Mucosa of descending colon (tissue), 3 donors: ENCODE measurements at regions not wholly inside any gene's neighbourhood (a gene's known extent, or its start where the extent isn't known, plus 50 kb on each side); places are given as distances from the start of the nearest gene placed in this dataset.

Experiments
- ATAC-seq: fragments of 200-7000 bp; cut with Tn5 transposase; one replicate; pipeline ENCODE4 v1.9.1; 2020; ENCODE audit warnings: mild to moderate bottlenecking, moderate library complexity
- DNase-seq, 3 donors: peaks; one replicate each; pipeline ENCODE4 v3.0.0-alpha.2; 2020
- H3K36me3 ChIP-seq: fragments of 200-600 bp; one replicate; pipeline ENCODE4 v1.8.0; 2021; ENCODE audit warnings: low read depth, mild to moderate bottlenecking
- H3K4me1 ChIP-seq: fragments of 200-600 bp; one replicate; pipeline ENCODE4 v1.8.0; 2021; ENCODE audit warnings: low read depth, mild to moderate bottlenecking
- H3K4me3 ChIP-seq: fragments of 200-600 bp; one replicate; pipeline ENCODE4 v1.8.0; 2021; ENCODE audit warnings: mild to moderate bottlenecking
- H3K9me3 ChIP-seq: fragments of 200-600 bp; one replicate; pipeline ENCODE4 v1.8.0; 2021; ENCODE audit warnings: mild to moderate bottlenecking
- CTCF ChIP-seq: fragments of 200-600 bp; IDR thresholded peaks from one replicate; pipeline ENCODE4 v1.8.0; 2022; ENCODE audit warnings: antibody characterized with exemption, mild to moderate bottlenecking
- intact Hi-C, 2 donors: fragments of 100-400 bp; cut with DNase I in 1 of 2; cut with micrococcal nuclease in 1 of 2; formaldehyde crosslinking; loops; one replicate each; pipeline versions ENCODE4 v1.11.0 to v1.11.1; 2022; cut with DNase I, micrococcal nuclease
- donor health status: DM: no; HTN: no; CAD: no; lungs with moderate emphysema.
- donor health status: DM: no; HTN: no; CAD: no.
- donor health status: DM: no; HTN: yes; CAD: no.

GRCh38 chr7:131139462-131139861 lies 188.2 kb upstream of the MKLN1 start:
- intact Hi-C loops, result no loop called here
- ATAC-seq, result no peak
- Histone ChIP-seq H3K9me3 (no peaks in the 10 kb centered on the region), H3K36me3 (no peaks in the 10 kb centered on the region), H3K4me3 (no peak overlapping the region), H3K4me1 (no peaks in the 10 kb centered on the region)
- TF ChIP-seq CTCF, result no peak
- DNase-seq, result no peak

GRCh38 chr7:131141443-131141967 lies 186.2 kb upstream of the MKLN1 start:
- no peak for TF ChIP-seq CTCF
- intact Hi-C loops, result no loop called here
- DNase-seq (no peak), ATAC-seq (no peak)
- Histone ChIP-seq H3K4me1 (no peaks in the 10 kb centered on the region), H3K36me3 (no peaks in the 10 kb centered on the region), H3K4me3 (no peak overlapping the region), H3K9me3 (no peaks in the 10 kb centered on the region)

GRCh38 chr7:131143869-131144268 lies 183.8 kb upstream of the MKLN1 start:
- H3K9me3 ChIP-seq, result no peaks in the 10 kb centered on the region
- no peaks in the 10 kb centered on the region for H3K4me1 ChIP-seq
- no peaks in the 10 kb centered on the region for H3K36me3 ChIP-seq
- intact Hi-C loops, result no loop called here
- no peak overlapping the region for H3K4me3 ChIP-seq
- no peak for DNase-seq
- no peak for ATAC-seq
- no peak for TF ChIP-seq CTCF

GRCh38 chr7:131145026-131145425 lies 182.7 kb upstream of the MKLN1 start:
- intact Hi-C loops, result no loop called here
- H3K36me3 ChIP-seq, result no peaks in the 10 kb centered on the region
- H3K4me3 ChIP-seq, result no peak overlapping the region
- DNase-seq (no peak), ATAC-seq (no peak)
- no peaks in the 10 kb centered on the region for H3K9me3 ChIP-seq
- H3K4me1 ChIP-seq, result no peaks in the 10 kb centered on the region
- TF ChIP-seq CTCF, result no peak

- intact Hi-C loops, result no loop called here
- TF ChIP-seq CTCF, result no peak
- ATAC-seq (no peak), DNase-seq (no peak)
- Histone ChIP-seq H3K4me3 (no peak overlapping the region), H3K9me3 (no peaks in the 10 kb centered on the region), H3K36me3 (no peaks in the 10 kb centered on the region), H3K4me1 (no peaks in the 10 kb centered on the region)
Measured at GRCh38 chr7:131145770-131146169, 181.9 kb upstream of the MKLN1 start.

- Histone ChIP-seq H3K9me3 (no peaks in the 10 kb centered on the region), H3K4me3 (no peak overlapping the region), H3K36me3 (no peaks in the 10 kb centered on the region), H3K4me1 (no peaks in the 10 kb centered on the region)
- TF ChIP-seq CTCF, result no peak
- intact Hi-C loops, result no loop called here
- no peak for DNase-seq
- ATAC-seq, result no peak
Measured at GRCh38 chr7:131147604-131148003, 180.1 kb upstream of the MKLN1 start.
